ENCODE measurements at regions not wholly inside any gene's neighbourhood (a gene's known extent, or its start where the extent isn't known, plus 50 kb on each side); places are given as distances from the start of the nearest gene placed in this dataset.

- no peak for DNase-seq (ENCODE audit: low spot score)
- Histone ChIP-seq H3K27ac (no peak overlapping the region), H3K4me3 (peak overlapping the region; percentile 52)
- TF ChIP-seq, protein P1, sequence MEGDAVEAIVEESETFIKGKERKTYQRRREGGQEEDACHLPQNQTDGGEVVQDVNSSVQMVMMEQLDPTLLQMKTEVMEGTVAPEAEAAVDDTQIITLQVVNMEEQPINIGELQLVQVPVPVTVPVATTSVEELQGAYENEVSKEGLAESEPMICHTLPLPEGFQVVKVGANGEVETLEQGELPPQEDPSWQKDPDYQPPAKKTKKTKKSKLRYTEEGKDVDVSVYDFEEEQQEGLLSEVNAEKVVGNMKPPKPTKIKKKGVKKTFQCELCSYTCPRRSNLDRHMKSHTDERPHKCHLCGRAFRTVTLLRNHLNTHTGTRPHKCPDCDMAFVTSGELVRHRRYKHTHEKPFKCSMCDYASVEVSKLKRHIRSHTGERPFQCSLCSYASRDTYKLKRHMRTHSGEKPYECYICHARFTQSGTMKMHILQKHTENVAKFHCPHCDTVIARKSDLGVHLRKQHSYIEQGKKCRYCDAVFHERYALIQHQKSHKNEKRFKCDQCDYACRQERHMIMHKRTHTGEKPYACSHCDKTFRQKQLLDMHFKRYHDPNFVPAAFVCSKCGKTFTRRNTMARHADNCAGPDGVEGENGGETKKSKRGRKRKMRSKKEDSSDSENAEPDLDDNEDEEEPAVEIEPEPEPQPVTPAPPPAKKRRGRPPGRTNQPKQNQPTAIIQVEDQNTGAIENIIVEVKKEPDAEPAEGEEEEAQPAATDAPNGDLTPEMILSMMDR (IDR thresholded peaks at IDR 0.05) = no peak
These were observed 126.8 kb downstream of the TMEM174 start for GRCh38 chr5:73299665-73300336.

DNA sequence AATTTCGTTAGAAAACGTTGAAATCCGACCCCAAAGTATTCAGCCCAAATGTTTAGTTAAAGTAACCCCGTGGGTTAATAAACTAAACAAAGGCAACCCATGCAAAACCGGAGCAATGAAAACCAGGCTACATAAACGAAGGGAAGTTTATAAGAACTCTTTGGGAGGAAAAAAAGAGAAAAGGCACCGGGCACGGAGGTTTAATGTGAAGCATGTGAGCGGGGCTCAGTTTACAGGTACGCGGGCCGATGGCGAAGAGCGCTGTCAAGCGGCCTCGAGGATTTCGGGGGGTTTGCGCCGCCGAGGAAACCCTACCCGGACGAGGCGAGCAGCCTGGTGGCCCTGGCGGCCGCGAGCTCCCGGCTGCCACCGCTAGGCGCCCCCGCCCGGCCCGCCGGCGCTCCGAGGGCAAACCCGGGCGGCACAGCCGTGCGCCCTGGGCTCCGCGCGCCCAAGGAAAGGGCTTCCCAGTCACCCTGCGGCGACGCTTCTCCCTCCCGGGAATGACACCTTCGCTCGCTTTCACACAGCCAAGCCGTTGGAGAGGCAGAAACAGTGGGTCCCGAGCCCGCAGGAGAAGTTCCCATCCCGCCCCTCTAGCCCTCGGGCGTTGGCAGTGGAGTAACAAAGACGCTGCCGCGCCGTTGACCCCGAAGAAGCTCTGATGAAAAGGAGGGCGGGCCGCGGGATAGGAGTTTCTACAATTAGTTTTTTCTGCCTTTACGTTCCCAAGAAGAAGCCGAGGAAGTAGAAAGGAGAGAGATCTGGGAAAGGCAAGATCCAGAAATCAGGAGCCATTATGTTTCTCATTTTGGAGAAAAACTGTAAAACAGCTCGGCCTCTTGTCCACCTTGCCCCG lies 126.0 kb downstream of the TMEM174 start:
- Histone ChIP-seq H3K27ac (no peak overlapping the region), H3K4me3 (peak overlapping the region; percentile 52)
- DNase-seq (ENCODE audit: low spot score) = no peak
- TF ChIP-seq, protein P1 (IDR thresholded peaks at IDR 0.05) = no peak

- Histone ChIP-seq H3K4me3 (peak overlapping the region; percentile 52), H3K27ac (no peak overlapping the region)
- TF ChIP-seq, protein P1 (IDR thresholded peaks at IDR 0.05) = no peak
- no peak for DNase-seq (ENCODE audit: low spot score)
These were observed 125.3 kb downstream of the TMEM174 start for GRCh38 chr5:73298251-73298771.

- TF ChIP-seq, protein P1 (IDR thresholded peaks at IDR 0.05) = no peak
- Histone ChIP-seq H3K27ac (no peak overlapping the region), H3K4me3 (no peak overlapping the region)
- DNase-seq (ENCODE audit: low spot score) = no peak
These were observed 124.4 kb downstream of the TMEM174 start for GRCh38 chr5:73297430-73297829.

DNA sequence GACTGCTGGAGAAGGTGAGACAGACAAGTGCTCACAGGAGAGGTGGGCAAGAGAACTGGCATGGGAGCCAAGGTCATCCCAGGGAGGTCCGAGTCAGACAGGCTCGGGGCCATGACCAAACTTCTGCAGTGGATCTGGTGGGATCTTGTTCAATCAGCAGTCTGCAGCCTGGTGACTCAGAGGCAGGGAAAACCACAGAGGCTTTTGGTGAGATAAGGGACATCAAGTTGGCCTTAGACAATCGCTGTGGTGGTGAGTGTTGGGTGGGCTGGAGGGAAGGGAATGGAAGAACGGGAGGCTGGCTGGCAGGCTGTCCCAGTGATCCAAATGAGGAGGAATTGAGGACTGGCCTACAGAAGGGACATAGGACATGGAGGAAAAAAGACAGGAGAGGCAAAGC lies 123.8 kb downstream of the TMEM174 start:
- Histone ChIP-seq H3K27ac (no peak overlapping the region), H3K4me3 (no peak overlapping the region)
- DNase-seq (ENCODE audit: low spot score) = no peak
- TF ChIP-seq, protein P1 (IDR thresholded peaks at IDR 0.05) = no peak

DNA sequence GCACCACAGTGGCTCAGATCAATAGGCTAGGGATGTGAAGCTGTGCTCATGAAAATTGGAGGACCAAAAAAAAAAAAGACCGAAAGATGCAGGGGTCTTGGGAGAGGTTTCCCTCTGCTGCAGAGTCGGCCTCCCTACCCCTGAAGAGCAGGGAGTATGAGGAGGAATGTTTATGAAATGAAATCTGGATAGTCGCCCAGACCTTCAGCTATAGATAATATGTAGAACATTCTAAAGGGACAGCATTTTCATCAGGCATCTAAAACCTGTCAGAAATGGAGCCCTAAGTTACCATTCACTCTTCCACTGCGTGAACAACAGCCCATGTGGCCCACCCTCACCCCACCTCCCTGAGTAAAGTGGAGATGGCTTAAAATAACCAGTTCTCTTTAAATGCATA lies 122.9 kb downstream of the TMEM174 start:
- no peak for DNase-seq (ENCODE audit: low spot score)
- no peak overlapping the region for H3K4me3 ChIP-seq
- TF ChIP-seq, protein P1 (IDR thresholded peaks at IDR 0.05) = no peak
- no peak overlapping the region for H3K27ac ChIP-seq

Measured in coronary artery (tissue), 2 donors.